ENCODE measurements at regions not wholly inside any gene's neighbourhood (a gene's known extent, or its start where the extent isn't known, plus 50 kb on each side); places are given as distances from the start of the nearest gene placed in this dataset.

DNA sequence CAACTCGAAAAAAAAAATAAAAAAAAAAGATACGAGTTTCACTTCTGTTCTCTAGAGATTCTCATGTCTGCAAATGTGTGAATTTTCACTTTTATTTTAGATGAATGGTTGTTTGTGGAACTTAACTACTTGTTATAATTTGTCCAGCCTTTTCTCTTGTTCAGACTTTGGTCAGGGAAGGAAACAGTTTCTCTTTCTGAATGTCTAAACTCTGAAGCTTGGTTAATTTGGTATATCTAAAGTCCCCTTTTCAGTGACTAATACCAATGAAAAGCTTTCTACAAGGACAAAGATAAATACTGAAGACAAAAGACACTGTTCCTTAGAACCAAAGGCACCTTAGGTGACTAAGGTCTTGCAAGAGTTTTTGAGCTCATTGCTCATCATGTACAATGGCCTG lies 144.4 kb upstream of the PIEZO2 start:
- no peaks in the 10 kb centered on the region for H3K36me3 ChIP-seq (ENCODE audit: control insufficient read depth, insufficient read depth, low read length)
- no peak overlapping the region for H3K27ac ChIP-seq (ENCODE audit: low read depth, low read length, severe bottlenecking)
- 100% methylated on average over 1 to 2 of the region's 2 CpGs for WGBS, 2 experiments (ENCODE audit: insufficient coverage in 2 of 2)
- peaks cover 2% of the 10 kb centered on the region for H3K4me1 ChIP-seq (ENCODE audit: control insufficient read depth, insufficient read depth, low read length, poor library complexity, severe bottlenecking)
- H3K9me3 ChIP-seq (ENCODE audit: control insufficient read depth, low read length), result no peaks in the 10 kb centered on the region
- H3K4me3 ChIP-seq (ENCODE audit: extremely low read depth, insufficient read depth, low read length, poor library complexity, severe bottlenecking), result no peak overlapping the region

DNA sequence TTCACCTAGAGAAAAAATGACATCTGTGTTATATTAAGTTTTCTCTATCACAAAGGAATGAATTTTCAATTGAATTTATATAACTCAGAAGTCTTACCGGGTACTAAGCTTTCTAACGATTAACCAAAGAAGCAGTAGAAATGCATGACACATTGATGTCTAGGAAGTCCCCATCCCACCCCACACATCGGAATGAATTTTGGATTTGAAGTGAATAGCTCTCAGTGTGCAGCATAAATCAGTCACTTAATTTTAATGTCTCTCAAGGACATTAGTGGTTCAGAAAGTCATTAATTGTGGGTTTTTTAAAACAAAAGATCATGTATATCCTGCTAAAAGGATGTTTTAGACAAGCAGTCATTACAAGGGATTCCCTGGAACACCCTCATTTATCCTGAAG lies 141.4 kb upstream of the PIEZO2 start:
- H3K9me3 ChIP-seq (ENCODE audit: control insufficient read depth, low read length), result no peaks in the 10 kb centered on the region
- no peak overlapping the region for H3K27ac ChIP-seq (ENCODE audit: low read depth, low read length, severe bottlenecking)
- H3K4me1 ChIP-seq (ENCODE audit: control insufficient read depth, insufficient read depth, low read length, poor library complexity, severe bottlenecking), result peaks cover 2% of the 10 kb centered on the region
- H3K4me3 ChIP-seq (ENCODE audit: extremely low read depth, insufficient read depth, low read length, poor library complexity, severe bottlenecking), result no peak overlapping the region
- no peaks in the 10 kb centered on the region for H3K36me3 ChIP-seq (ENCODE audit: control insufficient read depth, insufficient read depth, low read length)
- WGBS, 2 experiments (ENCODE audit: insufficient coverage in 2 of 2), result no CpG with 5 or more reads among the region's 3 CpGs

DNA sequence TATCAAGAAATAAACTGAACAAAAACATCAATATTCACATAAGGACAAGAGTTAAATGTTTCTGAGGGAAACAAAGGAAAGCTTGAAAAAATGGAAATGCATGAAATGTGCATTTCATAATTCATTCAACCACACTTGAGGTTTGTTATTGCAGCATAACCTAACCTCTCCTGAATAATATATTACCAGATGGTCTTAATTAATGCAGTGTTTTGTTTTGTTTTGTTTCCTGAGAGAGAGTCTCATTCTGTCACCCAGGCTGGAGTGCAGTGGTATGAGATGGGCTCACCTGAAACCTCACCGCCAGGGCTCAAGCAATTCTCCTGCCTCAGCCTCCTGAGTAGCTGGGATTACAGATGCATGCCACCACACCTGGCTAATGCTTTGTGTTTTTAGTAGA lies 139.9 kb upstream of the PIEZO2 start:
- H3K36me3 ChIP-seq (ENCODE audit: control insufficient read depth, insufficient read depth, low read length), result no peaks in the 10 kb centered on the region
- H3K9me3 ChIP-seq (ENCODE audit: control insufficient read depth, low read length), result no peaks in the 10 kb centered on the region
- no peak overlapping the region for H3K27ac ChIP-seq (ENCODE audit: low read depth, low read length, severe bottlenecking)
- 88 to 100% methylated on average over 1 of the region's 1 CpG for WGBS, 2 experiments (ENCODE audit: insufficient coverage in 2 of 2)
- no peak overlapping the region for H3K4me3 ChIP-seq (ENCODE audit: extremely low read depth, insufficient read depth, low read length, poor library complexity, severe bottlenecking)
- peaks cover 2% of the 10 kb centered on the region for H3K4me1 ChIP-seq (ENCODE audit: control insufficient read depth, insufficient read depth, low read length, poor library complexity, severe bottlenecking)

DNA sequence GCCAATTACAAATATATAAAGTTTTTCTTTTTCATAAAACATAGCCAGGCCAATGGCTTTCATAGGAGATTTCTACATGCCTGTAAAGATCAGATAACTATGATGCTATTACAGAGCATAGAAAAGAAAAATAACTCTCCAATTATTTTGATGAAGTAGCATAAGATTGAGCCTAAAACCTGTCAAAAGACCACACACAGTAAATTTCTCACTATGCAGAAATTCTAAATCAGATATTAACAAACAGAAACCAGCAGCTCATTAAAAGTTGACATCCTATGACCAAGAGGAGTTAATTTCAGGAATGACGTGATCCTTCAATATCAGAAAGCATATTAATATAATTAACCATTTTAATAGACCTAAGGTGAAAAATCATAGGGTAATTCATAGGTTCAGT lies 139.0 kb upstream of the PIEZO2 start:
- Histone ChIP-seq H3K9me3 (ENCODE audit: control insufficient read depth, low read length) (no peaks in the 10 kb centered on the region), H3K27ac (ENCODE audit: low read depth, low read length, severe bottlenecking) (no peak overlapping the region), H3K36me3 (ENCODE audit: control insufficient read depth, insufficient read depth, low read length) (no peaks in the 10 kb centered on the region), H3K4me3 (ENCODE audit: extremely low read depth, insufficient read depth, low read length, poor library complexity, severe bottlenecking) (no peak overlapping the region), H3K4me1 (ENCODE audit: control insufficient read depth, insufficient read depth, low read length, poor library complexity, severe bottlenecking) (peaks cover 2% of the 10 kb centered on the region)
- no CpG with 5 or more reads among the region's 1 CpG for WGBS, 2 experiments (ENCODE audit: insufficient coverage in 2 of 2)

DNA sequence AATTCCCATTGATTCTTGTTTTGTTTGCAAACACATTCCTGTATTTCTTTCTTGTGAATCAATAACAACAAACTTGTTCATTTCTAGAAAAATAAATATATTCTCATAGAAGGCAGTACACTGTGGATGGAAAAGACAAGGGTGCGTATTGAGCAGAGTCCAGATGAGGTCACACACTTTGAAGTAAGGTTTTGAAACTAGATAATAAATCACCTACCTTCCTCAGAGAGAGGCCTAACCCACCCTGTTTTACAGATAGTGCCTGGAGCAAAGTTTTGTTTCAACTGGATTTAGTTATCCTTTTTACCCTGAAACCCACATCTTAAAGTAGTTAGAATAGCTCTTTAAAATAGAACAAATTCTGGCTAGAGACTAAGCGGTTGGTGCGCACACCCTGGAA lies 137.1 kb upstream of the PIEZO2 start:
- no peaks in the 10 kb centered on the region for H3K36me3 ChIP-seq (ENCODE audit: control insufficient read depth, insufficient read depth, low read length)
- WGBS, 2 experiments (ENCODE audit: insufficient coverage in 2 of 2), result 95 to 100% methylated on average over 2 of the region's 3 CpGs
- H3K4me3 ChIP-seq (ENCODE audit: extremely low read depth, insufficient read depth, low read length, poor library complexity, severe bottlenecking), result no peak overlapping the region
- no peaks in the 10 kb centered on the region for H3K4me1 ChIP-seq (ENCODE audit: control insufficient read depth, insufficient read depth, low read length, poor library complexity, severe bottlenecking)
- no peak overlapping the region for H3K27ac ChIP-seq (ENCODE audit: low read depth, low read length, severe bottlenecking)
- H3K9me3 ChIP-seq (ENCODE audit: control insufficient read depth, low read length), result no peaks in the 10 kb centered on the region

DNA sequence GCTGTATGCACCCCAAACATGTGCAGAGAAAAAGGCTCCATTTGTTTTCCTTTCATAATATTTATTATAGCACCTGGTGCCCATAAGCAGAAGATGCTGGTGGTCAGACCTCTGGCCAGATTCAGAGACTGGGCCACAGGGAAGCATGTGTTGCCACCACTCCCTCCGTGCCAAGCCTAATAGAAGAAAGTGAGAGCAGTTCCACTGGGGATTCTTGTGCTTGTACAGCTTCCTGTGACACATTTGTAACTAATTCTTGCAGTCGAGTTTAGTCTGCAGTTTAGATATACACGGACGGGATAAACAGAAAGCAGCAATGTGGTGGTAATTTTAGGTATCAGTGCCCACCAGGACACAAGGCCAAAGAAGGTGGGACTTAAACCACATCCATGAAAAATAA lies 135.4 kb upstream of the PIEZO2 start:
- H3K4me1 ChIP-seq (ENCODE audit: control insufficient read depth, insufficient read depth, low read length, poor library complexity, severe bottlenecking), result no peaks in the 10 kb centered on the region
- no peaks in the 10 kb centered on the region for H3K36me3 ChIP-seq (ENCODE audit: control insufficient read depth, insufficient read depth, low read length)
- 71 to 86% methylated on average over 2 to 4 of the region's 4 CpGs for WGBS, 2 experiments (ENCODE audit: insufficient coverage in 2 of 2)
- no peaks in the 10 kb centered on the region for H3K9me3 ChIP-seq (ENCODE audit: control insufficient read depth, low read length)
- no peak overlapping the region for H3K4me3 ChIP-seq (ENCODE audit: extremely low read depth, insufficient read depth, low read length, poor library complexity, severe bottlenecking)
- H3K27ac ChIP-seq (ENCODE audit: low read depth, low read length, severe bottlenecking), result no peak overlapping the region

DNA sequence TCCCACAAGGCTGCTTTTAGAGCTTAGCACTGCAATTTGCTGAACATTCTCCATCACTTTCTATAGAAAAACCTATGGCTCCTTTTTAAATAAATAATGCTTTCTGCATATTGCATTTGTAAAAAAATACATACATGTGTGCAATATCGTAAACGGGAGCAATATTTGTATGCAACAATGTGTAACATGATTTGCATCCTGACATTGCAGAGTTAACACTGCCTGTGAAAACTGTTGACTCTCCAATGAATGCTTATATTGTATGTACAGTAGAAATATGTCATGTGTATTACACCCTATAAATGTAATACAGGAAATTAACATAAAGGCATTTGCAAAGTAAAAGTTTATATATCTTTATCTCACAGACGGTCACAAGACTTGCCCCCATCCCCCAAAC lies 135.0 kb upstream of the PIEZO2 start:
- Histone ChIP-seq H3K36me3 (ENCODE audit: control insufficient read depth, insufficient read depth, low read length) (no peaks in the 10 kb centered on the region), H3K4me1 (ENCODE audit: control insufficient read depth, insufficient read depth, low read length, poor library complexity, severe bottlenecking) (no peaks in the 10 kb centered on the region), H3K9me3 (ENCODE audit: control insufficient read depth, low read length) (no peaks in the 10 kb centered on the region), H3K4me3 (ENCODE audit: extremely low read depth, insufficient read depth, low read length, poor library complexity, severe bottlenecking) (no peak overlapping the region), H3K27ac (ENCODE audit: low read depth, low read length, severe bottlenecking) (no peak overlapping the region)
- no CpG with 5 or more reads among the region's 3 CpGs for WGBS, 2 experiments (ENCODE audit: insufficient coverage in 2 of 2)

DNA sequence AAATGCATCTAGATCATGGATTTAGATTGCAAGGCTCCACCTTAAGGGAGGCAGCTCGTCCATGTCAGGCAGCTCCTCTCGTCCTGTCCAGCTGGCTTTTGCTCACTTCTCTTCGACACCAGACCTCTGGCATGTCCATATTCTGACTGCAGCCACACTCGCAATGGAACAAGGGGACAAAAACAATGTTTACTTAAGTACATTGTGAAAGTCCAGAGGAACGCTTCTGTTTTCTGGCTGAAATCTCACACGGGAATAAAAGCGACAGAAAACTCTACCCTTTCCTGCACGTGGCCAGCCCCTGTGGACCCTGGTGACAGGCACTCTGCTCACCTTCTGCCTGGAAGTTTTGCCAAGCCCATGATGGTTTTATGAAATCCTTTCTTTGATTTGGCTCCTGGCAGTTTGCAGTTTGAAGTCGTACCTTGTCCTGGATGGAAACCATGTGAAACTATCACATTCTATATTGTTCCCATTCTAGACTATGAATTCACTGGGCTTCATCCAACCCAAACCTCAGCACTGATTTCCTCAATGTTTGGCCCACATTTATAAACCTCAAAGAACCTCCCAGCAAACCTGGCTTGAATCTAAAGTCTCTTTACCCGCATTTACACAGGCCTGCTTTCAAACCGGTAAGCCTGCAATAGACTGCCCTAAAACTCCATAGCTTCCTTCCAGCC lies 134.3 kb upstream of the PIEZO2 start:
- Histone ChIP-seq H3K9me3 (ENCODE audit: control insufficient read depth, low read length) (no peaks in the 10 kb centered on the region), H3K4me3 (ENCODE audit: extremely low read depth, insufficient read depth, low read length, poor library complexity, severe bottlenecking) (no peak overlapping the region), H3K4me1 (ENCODE audit: control insufficient read depth, insufficient read depth, low read length, poor library complexity, severe bottlenecking) (no peaks in the 10 kb centered on the region), H3K36me3 (ENCODE audit: control insufficient read depth, insufficient read depth, low read length) (no peaks in the 10 kb centered on the region), H3K27ac (ENCODE audit: low read depth, low read length, severe bottlenecking) (no peak overlapping the region)
- WGBS, 2 experiments (ENCODE audit: insufficient coverage in 2 of 2), result 88 to 92% methylated on average over 9 to 10 of the region's 11 CpGs

DNA sequence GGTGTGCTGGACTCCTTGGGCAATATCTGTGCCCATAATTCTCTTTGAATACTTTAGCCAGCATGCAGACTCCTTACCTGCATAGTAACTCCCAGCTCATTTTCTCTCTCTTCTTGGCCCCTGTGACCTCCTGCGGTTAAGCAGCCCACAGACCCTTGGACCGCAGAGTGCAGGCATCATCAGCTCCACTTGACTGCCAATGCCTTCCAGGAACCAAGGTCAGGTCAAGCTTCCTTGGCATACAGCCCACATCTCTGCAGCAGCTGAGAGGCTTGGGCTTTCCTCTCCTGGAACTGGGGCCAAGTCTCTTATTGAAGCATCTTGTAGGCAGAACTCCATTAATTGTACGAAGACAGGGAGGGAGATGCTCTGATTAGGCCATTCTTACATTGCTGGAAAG lies 130.1 kb upstream of the PIEZO2 start:
- Histone ChIP-seq H3K4me3 (ENCODE audit: extremely low read depth, insufficient read depth, low read length, poor library complexity, severe bottlenecking) (no peak overlapping the region), H3K27ac (ENCODE audit: low read depth, low read length, severe bottlenecking) (no peak overlapping the region), H3K4me1 (ENCODE audit: control insufficient read depth, insufficient read depth, low read length, poor library complexity, severe bottlenecking) (no peaks in the 10 kb centered on the region), H3K36me3 (ENCODE audit: control insufficient read depth, insufficient read depth, low read length) (no peaks in the 10 kb centered on the region), H3K9me3 (ENCODE audit: control insufficient read depth, low read length) (peaks cover 6% of the 10 kb centered on the region)
- WGBS, 2 experiments (ENCODE audit: insufficient coverage in 2 of 2), result 96 to 100% methylated on average over 2 to 3 of the region's 3 CpGs

DNA sequence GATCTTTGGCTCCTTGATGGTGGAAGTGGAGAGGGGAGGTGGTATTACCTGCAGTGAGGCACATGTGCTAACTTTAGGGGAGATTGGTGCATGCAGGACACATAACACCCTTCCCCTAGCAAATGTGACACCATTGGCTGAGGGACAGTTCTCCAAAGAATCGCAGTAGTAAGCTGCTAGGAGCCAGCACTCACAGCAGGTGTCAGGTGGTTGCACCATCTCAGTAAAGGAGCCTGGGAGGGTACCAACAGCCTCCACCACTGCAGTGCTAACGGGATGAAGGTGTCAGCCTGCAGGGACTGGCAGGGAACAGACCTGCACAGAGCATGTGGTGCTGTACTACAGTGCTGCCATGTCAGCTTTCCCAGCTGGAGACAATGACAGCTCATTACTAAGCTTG lies 127.3 kb upstream of the PIEZO2 start:
- Histone ChIP-seq H3K27ac (ENCODE audit: low read depth, low read length, severe bottlenecking) (no peak overlapping the region), H3K9me3 (ENCODE audit: control insufficient read depth, low read length) (peaks cover 6% of the 10 kb centered on the region), H3K36me3 (ENCODE audit: control insufficient read depth, insufficient read depth, low read length) (no peaks in the 10 kb centered on the region), H3K4me1 (ENCODE audit: control insufficient read depth, insufficient read depth, low read length, poor library complexity, severe bottlenecking) (no peaks in the 10 kb centered on the region), H3K4me3 (ENCODE audit: extremely low read depth, insufficient read depth, low read length, poor library complexity, severe bottlenecking) (no peak overlapping the region)
- WGBS, 2 experiments (ENCODE audit: insufficient coverage in 2 of 2), result 70 to 79% methylated on average over 2 of the region's 2 CpGs

DNA sequence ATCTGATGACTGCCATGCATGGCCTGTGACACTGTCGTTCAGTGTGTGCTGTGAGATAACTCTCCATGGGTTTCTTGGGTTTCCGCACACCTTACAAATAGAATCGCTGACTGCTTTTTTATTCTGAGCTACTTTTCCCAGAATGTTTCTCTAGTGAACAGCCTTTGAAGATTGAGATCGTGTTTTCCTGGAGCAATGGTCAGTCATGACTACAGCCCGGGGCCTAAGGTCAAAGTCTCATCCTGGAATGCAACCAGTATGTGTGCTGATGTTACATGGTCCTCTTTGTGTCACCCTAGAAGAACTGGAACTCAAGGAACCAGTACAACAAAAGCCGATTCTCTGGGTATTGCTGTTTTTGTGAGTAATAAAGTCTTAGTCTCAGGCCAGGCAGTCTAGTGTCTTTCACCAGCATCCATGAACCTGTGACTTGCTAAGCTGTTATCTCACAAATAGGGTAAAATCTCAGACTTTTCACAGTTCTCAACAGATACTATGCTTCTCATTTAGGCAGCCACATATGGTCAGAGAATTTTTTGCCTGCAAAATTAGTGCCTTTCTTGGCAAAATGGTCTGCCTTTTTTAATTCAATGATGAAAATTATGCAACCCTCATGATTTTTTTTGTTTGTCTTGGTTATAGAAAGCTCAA lies 124.9 kb upstream of the PIEZO2 start:
- Histone ChIP-seq H3K4me3 (ENCODE audit: extremely low read depth, insufficient read depth, low read length, poor library complexity, severe bottlenecking) (no peak overlapping the region), H3K9me3 (ENCODE audit: control insufficient read depth, low read length) (peaks cover 6% of the 10 kb centered on the region), H3K4me1 (ENCODE audit: control insufficient read depth, insufficient read depth, low read length, poor library complexity, severe bottlenecking) (no peaks in the 10 kb centered on the region), H3K27ac (ENCODE audit: low read depth, low read length, severe bottlenecking) (no peak overlapping the region), H3K36me3 (ENCODE audit: control insufficient read depth, insufficient read depth, low read length) (no peaks in the 10 kb centered on the region)
- WGBS, 2 experiments (ENCODE audit: insufficient coverage in 2 of 2), result 90 to 96% methylated on average over 6 of the region's 6 CpGs

Data from mesodermal cell (in vitro differentiated cells).